ENCODE measurements at regions not wholly inside any gene's neighbourhood (a gene's known extent, or its start where the extent isn't known, plus 50 kb on each side); places are given as distances from the start of the nearest gene placed in this dataset.
A peak's percentile ranks its signal among the peaks of the same experiment; 100 is the strongest.

GRCh38 chr13:44243198-44243857 is 130.3 kb upstream of the SERP2 start:
- POLR2A ChIA-PET: no interaction called here
- Mint-ChIP-seq H3K4me1 (peaks cover 7 to 10% (median 9%) of the 10 kb centered on the region in 4 donors), H3K36me3 (no peaks in the 10 kb centered on the region), H3K27me3 (peaks cover 0 to 6% (median 2%) of the 10 kb centered on the region in 5 donors), H3K4me3 (no peak overlapping the region), H3K27ac (peak overlapping the region in 5 of 10 donors; percentile 20 to 84 (median 40)), H3K9me3 (no peaks in the 10 kb centered on the region)
- DNase-seq (peak in 4 of 10 donors; percentile 1 to 17 (median 10)), ATAC-seq (peak; percentile 46 to 53)

GRCh38 chr13:44244288-44244687 is 129.3 kb upstream of the SERP2 start:
- H3K9me3 Mint-ChIP-seq: no peaks in the 10 kb centered on the region
- DNase-seq (no peak), ATAC-seq (no peak)
- H3K36me3 Mint-ChIP-seq: no peaks in the 10 kb centered on the region
- peak overlapping the region in 1 of 10 donors; percentile 33 for H3K27ac Mint-ChIP-seq
- H3K4me1 Mint-ChIP-seq: peaks cover 7 to 10% (median 9%) of the 10 kb centered on the region in 4 donors
- H3K27me3 Mint-ChIP-seq: peaks cover 0 to 6% (median 2%) of the 10 kb centered on the region in 5 donors
- H3K4me3 Mint-ChIP-seq: no peak overlapping the region
- POLR2A ChIA-PET: no interaction called here

GRCh38 chr13:44249431-44249836 is 124.2 kb upstream of the SERP2 start:
- DNase-seq (no peak), ATAC-seq (no peak)
- Mint-ChIP-seq H3K4me3 (no peak overlapping the region), H3K27me3 (no peaks in the 10 kb centered on the region), H3K27ac (peak overlapping the region in 1 of 10 donors; percentile 29), H3K4me1 (no peaks in the 10 kb centered on the region), H3K9me3 (no peaks in the 10 kb centered on the region), H3K36me3 (no peaks in the 10 kb centered on the region)
- POLR2A ChIA-PET: no interaction called here

- DNase-seq (no peak), ATAC-seq (no peak)
- Mint-ChIP-seq H3K9me3 (no peaks in the 10 kb centered on the region), H3K4me3 (no peak overlapping the region), H3K4me1 (no peaks in the 10 kb centered on the region), H3K27ac (no peak overlapping the region), H3K27me3 (no peaks in the 10 kb centered on the region), H3K36me3 (no peaks in the 10 kb centered on the region)
- POLR2A ChIA-PET: no interaction called here
Measured at GRCh38 chr13:44252938-44253337, 120.7 kb upstream of the SERP2 start.

GRCh38 chr13:44255771-44256364 is 117.8 kb upstream of the SERP2 start:
- Mint-ChIP-seq H3K27me3 (no peaks in the 10 kb centered on the region), H3K9me3 (no peaks in the 10 kb centered on the region), H3K4me1 (peaks cover 6 to 22% (median 17%) of the 10 kb centered on the region in 4 donors), H3K4me3 (no peak overlapping the region), H3K36me3 (no peaks in the 10 kb centered on the region), H3K27ac (no peak overlapping the region)
- POLR2A ChIA-PET: no interaction called here
- ATAC-seq: no peak
- no peak for DNase-seq

GRCh38 chr13:44257796-44258195 is 115.8 kb upstream of the SERP2 start:
- Mint-ChIP-seq H3K27me3 (no peaks in the 10 kb centered on the region), H3K27ac (peak overlapping the region in 1 of 10 donors; percentile 64), H3K36me3 (no peaks in the 10 kb centered on the region), H3K9me3 (no peaks in the 10 kb centered on the region), H3K4me3 (no peak overlapping the region), H3K4me1 (peaks cover 6 to 23% (median 17%) of the 10 kb centered on the region in 4 donors)
- POLR2A ChIA-PET: no interaction called here
- ATAC-seq: no peak
- no peak for DNase-seq

GRCh38 chr13:44259045-44260027 is 114.3 kb upstream of the SERP2 start:
- Mint-ChIP-seq H3K36me3 (no peaks in the 10 kb centered on the region), H3K4me1 (peaks cover 6 to 23% (median 17%) of the 10 kb centered on the region in 4 donors), H3K27ac (peak overlapping the region in 9 of 10 donors; percentile 32 to 97 (median 70)), H3K9me3 (no peaks in the 10 kb centered on the region), H3K4me3 (peak overlapping the region; percentile 1 to 86 (median 35)), H3K27me3 (peaks cover 0 to 2% (median 0%) of the 10 kb centered on the region in 5 donors)
- ATAC-seq (peak; percentile 77 to 84), DNase-seq (peak in 6 of 10 donors; percentile 8 to 73 (median 42))
- POLR2A ChIA-PET: no interaction called here

GRCh38 chr13:44260336-44260735 is 113.3 kb upstream of the SERP2 start:
- Mint-ChIP-seq H3K27ac (no peak overlapping the region), H3K36me3 (no peaks in the 10 kb centered on the region), H3K9me3 (no peaks in the 10 kb centered on the region), H3K4me3 (peak overlapping the region in 1 of 10 donors; percentile 86), H3K4me1 (peaks cover 6 to 23% (median 17%) of the 10 kb centered on the region in 4 donors), H3K27me3 (peaks cover 0 to 2% (median 0%) of the 10 kb centered on the region in 5 donors)
- POLR2A ChIA-PET: no interaction called here
- DNase-seq: no peak
- ATAC-seq: no peak

GRCh38 chr13:44263751-44264620 is 109.6 kb upstream of the SERP2 start:
- peaks cover 0 to 8% (median 2%) of the 10 kb centered on the region in 5 donors for H3K27me3 Mint-ChIP-seq
- no peaks in the 10 kb centered on the region for H3K36me3 Mint-ChIP-seq
- ATAC-seq: no peak
- peaks cover 0 to 3% (median 0%) of the 10 kb centered on the region in 9 donors for H3K9me3 Mint-ChIP-seq
- no peak overlapping the region for H3K4me3 Mint-ChIP-seq
- no peak for DNase-seq
- H3K4me1 Mint-ChIP-seq: peaks cover 7 to 17% (median 14%) of the 10 kb centered on the region in 4 donors
- POLR2A ChIA-PET: interaction anchor here (0.7 kb wide), 1 partner anchor 10 kb away, joined by 3 read pairs; no protein-coding TSS in a partner anchor
- peak overlapping the region in 1 of 10 donors; percentile 10 for H3K27ac Mint-ChIP-seq

- H3K4me1 Mint-ChIP-seq: peaks cover 0 to 2% (median 0%) of the 10 kb centered on the region in 4 donors
- no peak for DNase-seq
Measured at GRCh38 chr13:44266305-44266704, 107.3 kb upstream of the SERP2 start.

GRCh38 chr13:44266772-44267171 is 106.9 kb upstream of the SERP2 start:
- ATAC-seq (no peak), DNase-seq (no peak)
- peaks cover 0 to 3% (median 0%) of the 10 kb centered on the region in 9 donors for H3K9me3 Mint-ChIP-seq
- no peaks in the 10 kb centered on the region for H3K36me3 Mint-ChIP-seq
- H3K27me3 Mint-ChIP-seq: peaks cover 0 to 8% (median 2%) of the 10 kb centered on the region in 5 donors
- H3K4me3 Mint-ChIP-seq: no peak overlapping the region
- H3K27ac Mint-ChIP-seq: peak overlapping the region in 1 of 10 donors; percentile 60
- peaks cover 0 to 2% (median 0%) of the 10 kb centered on the region in 4 donors for H3K4me1 Mint-ChIP-seq
- POLR2A ChIA-PET: no interaction called here

More at GRCh38 chr13:44266305-44266704, 107.3 kb upstream of the SERP2 start:
- no peaks in the 10 kb centered on the region for H3K36me3 Mint-ChIP-seq
- no peak overlapping the region for H3K4me3 Mint-ChIP-seq
- peaks cover 0 to 3% (median 0%) of the 10 kb centered on the region in 9 donors for H3K9me3 Mint-ChIP-seq
- POLR2A ChIA-PET: no interaction called here
- H3K27me3 Mint-ChIP-seq: peaks cover 0 to 8% (median 2%) of the 10 kb centered on the region in 5 donors
- H3K27ac Mint-ChIP-seq: no peak overlapping the region
- no peak for ATAC-seq

- peaks cover 0 to 8% (median 2%) of the 10 kb centered on the region in 5 donors for H3K27me3 Mint-ChIP-seq
- no peak overlapping the region for H3K4me3 Mint-ChIP-seq
- peak overlapping the region in 2 of 10 donors; percentile 53 to 60 for H3K27ac Mint-ChIP-seq
- H3K36me3 Mint-ChIP-seq: no peaks in the 10 kb centered on the region
- peaks cover 0 to 3% (median 0%) of the 10 kb centered on the region in 9 donors for H3K9me3 Mint-ChIP-seq
- H3K4me1 Mint-ChIP-seq: peaks cover 0 to 2% (median 0%) of the 10 kb centered on the region in 4 donors
- DNase-seq (no peak), ATAC-seq (no peak)
- POLR2A ChIA-PET: no interaction called here
Measured at GRCh38 chr13:44267203-44267602, 106.4 kb upstream of the SERP2 start.

Data from naive thymus-derived CD8-positive, alpha-beta T cell (primary cell).